ENCODE measurements at regions not wholly inside any gene's neighbourhood (a gene's known extent, or its start where the extent isn't known, plus 50 kb on each side); places are given as distances from the start of the nearest gene placed in this dataset.
"Not testable (repeated sequence)": the region's sequence is repeated elsewhere in the genome, so short reads cannot be mapped to it uniquely, and the experiment has no call there.

GRCh38 chr9:86486891-86487837, 133.0 kb upstream of the TUT7 start:
- no peaks in the 10 kb centered on the region for H3K9me3 ChIP-seq
- DNase-seq = no peak
- no peaks in the 10 kb centered on the region for H3K36me3 ChIP-seq
- no peaks in the 10 kb centered on the region for H3K27me3 ChIP-seq
- no peak overlapping the region for H3K4me3 ChIP-seq

GRCh38 chr9:86485359-86485758, 131.1 kb upstream of the TUT7 start:
- no peak for DNase-seq
- Histone ChIP-seq H3K9me3 (no peaks in the 10 kb centered on the region), H3K36me3 (no peaks in the 10 kb centered on the region), H3K27me3 (no peaks in the 10 kb centered on the region), H3K4me3 (no peak overlapping the region)

- no peak overlapping the region for H3K4me3 ChIP-seq
- no peak for DNase-seq
- no peaks in the 10 kb centered on the region for H3K36me3 ChIP-seq
- no peaks in the 10 kb centered on the region for H3K9me3 ChIP-seq
- H3K27me3 ChIP-seq = no peaks in the 10 kb centered on the region
Observed at GRCh38 chr9:86483496-86483895, 129.3 kb upstream of the TUT7 start.

DNA sequence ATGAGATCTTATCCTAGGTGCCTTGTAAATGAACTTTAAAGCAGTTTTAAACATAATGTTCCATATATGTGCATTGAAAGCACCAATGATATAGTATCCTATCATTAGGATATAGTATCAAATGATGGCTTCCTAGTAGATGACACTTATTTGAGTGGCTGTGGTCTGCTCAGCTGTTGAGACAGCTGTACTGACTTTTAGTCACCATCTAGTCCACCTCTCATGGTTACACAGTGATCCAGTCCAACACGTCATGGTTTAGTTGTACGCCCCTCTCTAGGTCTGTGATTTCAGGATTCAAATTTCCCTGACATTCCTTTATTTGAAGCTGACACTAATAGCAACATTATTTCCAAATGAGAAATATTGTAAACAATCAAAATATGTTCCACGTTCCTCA, 127.3 kb upstream of the TUT7 start:
- no peaks in the 10 kb centered on the region for H3K9me3 ChIP-seq
- no peaks in the 10 kb centered on the region for H3K36me3 ChIP-seq
- no peak overlapping the region for H3K4me3 ChIP-seq
- no peaks in the 10 kb centered on the region; the same call in 1 of the 2 replicates for H3K27me3 ChIP-seq
- DNase-seq = no peak

- not testable (repeated sequence) for H3K4me3 ChIP-seq, DNase-seq, H3K27me3 ChIP-seq, H3K9me3 ChIP-seq, H3K36me3 ChIP-seq
Observed at GRCh38 chr9:86475255-86475654, 121.0 kb upstream of the TUT7 start.

GRCh38 chr9:86471171-86471815, 117.1 kb upstream of the TUT7 start:
- Histone ChIP-seq H3K36me3 (no peaks in the 10 kb centered on the region), H3K4me3 (no peak overlapping the region), H3K9me3 (no peaks in the 10 kb centered on the region), H3K27me3 (no peaks in the 10 kb centered on the region)
- DNase-seq = no peak

DNA sequence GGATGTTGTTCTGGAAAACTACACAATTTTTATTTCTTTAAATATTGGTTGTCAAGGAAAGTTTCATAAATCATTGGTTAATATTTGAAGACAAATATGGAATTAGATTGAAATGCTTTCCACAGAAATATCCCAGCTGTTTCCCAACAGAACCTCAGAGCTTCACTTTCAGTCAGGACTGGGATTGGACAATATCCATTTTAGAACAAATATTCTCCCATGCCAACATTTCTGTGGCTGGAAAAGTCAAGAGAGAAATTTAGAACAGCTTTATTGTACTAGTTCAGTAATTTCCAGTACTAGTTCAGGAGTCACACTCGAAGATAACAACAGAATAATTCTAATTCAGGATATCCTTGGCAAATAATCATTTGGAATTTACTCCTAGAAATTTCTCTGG, 116.1 kb upstream of the TUT7 start:
- Histone ChIP-seq H3K9me3 (no peaks in the 10 kb centered on the region), H3K4me3 (no peak overlapping the region), H3K27me3 (no peaks in the 10 kb centered on the region), H3K36me3 (no peaks in the 10 kb centered on the region)
- no peak for DNase-seq

DNA sequence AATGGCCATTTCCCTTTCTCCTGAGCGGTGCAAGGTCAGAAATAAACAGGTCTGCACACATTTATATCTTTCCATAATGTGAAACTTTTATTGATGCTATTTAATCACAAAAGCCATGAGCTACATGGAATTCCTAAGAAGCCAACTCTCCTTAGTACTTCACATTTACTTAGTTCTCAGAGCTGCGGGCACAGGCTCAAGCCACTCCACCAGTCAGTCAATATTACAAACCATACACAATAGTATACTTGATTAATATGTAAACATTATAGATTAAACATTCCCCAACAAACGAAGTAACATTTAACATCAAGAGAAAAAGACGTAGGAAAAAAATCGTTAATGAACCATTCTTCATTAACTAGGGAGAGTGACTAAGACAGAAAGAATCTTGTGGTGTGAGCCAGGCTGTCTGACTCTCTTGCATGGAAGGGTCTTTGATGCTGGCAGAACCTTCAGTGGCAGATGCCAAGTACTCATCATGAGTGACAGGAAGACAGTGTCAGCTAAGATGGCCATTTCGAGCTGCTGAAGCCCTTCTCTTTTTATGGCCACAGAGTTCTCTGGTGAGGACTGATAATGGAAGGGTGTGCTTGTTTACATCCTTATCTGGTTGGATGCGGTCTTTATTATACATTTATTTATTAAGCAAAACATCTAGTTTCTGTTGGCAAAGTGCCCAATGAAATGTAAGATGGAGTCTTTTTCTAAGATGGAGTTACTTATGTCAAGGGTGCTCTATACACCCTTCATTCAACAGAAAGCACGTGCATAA, 115.5 kb upstream of the TUT7 start:
- no peak for DNase-seq
- H3K9me3 ChIP-seq = no peaks in the 10 kb centered on the region
- no peak overlapping the region for H3K4me3 ChIP-seq
- no peaks in the 10 kb centered on the region for H3K27me3 ChIP-seq
- no peaks in the 10 kb centered on the region for H3K36me3 ChIP-seq

GRCh38 chr9:86464242-86464641, 110.0 kb upstream of the TUT7 start:
- no peaks in the 10 kb centered on the region for H3K9me3 ChIP-seq
- H3K4me3 ChIP-seq = no peak overlapping the region
- peak; percentile 21 for DNase-seq
- H3K36me3 ChIP-seq = no peaks in the 10 kb centered on the region
- no peaks in the 10 kb centered on the region for H3K27me3 ChIP-seq

- no peaks in the 10 kb centered on the region for H3K9me3 ChIP-seq
- H3K27me3 ChIP-seq = no peaks in the 10 kb centered on the region
- DNase-seq = no peak
- no peak overlapping the region for H3K4me3 ChIP-seq
- H3K36me3 ChIP-seq = no peaks in the 10 kb centered on the region
Observed at GRCh38 chr9:86460216-86461002, 106.2 kb upstream of the TUT7 start.

DNA sequence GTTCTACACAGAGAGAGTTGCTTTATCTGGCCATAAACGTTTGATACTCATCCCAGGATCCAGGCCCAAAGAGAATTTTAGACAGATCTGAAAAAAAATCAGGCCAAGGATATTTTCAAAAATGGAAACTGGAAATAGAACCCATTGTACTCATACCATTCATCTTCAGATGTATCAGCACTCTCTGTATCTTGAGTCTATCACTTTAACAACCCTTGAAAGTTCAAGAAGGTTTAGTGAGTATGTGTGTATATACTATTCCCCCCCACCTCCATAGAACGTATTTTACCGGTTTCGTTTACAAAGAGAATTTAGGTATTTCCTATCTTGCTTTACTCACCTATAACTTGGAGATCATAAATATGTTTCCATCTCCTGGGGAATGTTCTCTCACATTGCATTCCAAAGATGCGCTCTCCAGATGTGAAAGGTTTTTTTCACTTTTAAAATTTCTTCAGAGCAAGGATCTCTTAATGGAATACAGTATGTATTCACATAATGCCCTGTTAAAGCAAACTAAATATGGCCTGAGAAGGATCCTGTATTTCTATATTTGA, 105.5 kb upstream of the TUT7 start:
- no peaks in the 10 kb centered on the region for H3K36me3 ChIP-seq
- no peak overlapping the region for H3K4me3 ChIP-seq
- no peaks in the 10 kb centered on the region for H3K27me3 ChIP-seq
- H3K9me3 ChIP-seq = no peaks in the 10 kb centered on the region
- no peak for DNase-seq

DNA sequence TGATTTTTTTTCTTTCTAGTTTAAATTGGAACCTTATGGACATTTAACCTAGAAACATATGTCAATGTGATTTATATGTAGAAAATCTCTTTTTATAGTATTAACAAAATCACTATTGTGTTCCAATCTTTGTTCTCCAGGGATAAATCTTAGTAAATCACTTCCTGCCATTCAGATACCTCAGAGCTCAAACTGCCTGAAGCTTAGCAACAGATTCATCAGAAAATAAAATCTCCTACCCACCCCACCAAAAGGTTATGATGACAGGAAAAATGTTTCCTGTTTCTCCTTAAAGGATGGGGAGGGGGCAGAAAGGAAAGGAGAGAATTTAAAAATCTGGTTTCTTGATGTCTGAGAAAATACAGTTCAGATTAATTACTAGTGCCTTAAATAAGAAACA, 105.0 kb upstream of the TUT7 start:
- Histone ChIP-seq H3K4me3 (no peak overlapping the region), H3K36me3 (no peaks in the 10 kb centered on the region), H3K27me3 (no peaks in the 10 kb centered on the region), H3K9me3 (no peaks in the 10 kb centered on the region)
- DNase-seq = no peak

- H3K4me3 ChIP-seq = no peak overlapping the region
- H3K36me3 ChIP-seq = no peaks in the 10 kb centered on the region
- no peaks in the 10 kb centered on the region for H3K9me3 ChIP-seq
- no peak for DNase-seq
- H3K27me3 ChIP-seq = no peaks in the 10 kb centered on the region
Observed at GRCh38 chr9:86458191-86458855, 104.1 kb upstream of the TUT7 start.

DNA sequence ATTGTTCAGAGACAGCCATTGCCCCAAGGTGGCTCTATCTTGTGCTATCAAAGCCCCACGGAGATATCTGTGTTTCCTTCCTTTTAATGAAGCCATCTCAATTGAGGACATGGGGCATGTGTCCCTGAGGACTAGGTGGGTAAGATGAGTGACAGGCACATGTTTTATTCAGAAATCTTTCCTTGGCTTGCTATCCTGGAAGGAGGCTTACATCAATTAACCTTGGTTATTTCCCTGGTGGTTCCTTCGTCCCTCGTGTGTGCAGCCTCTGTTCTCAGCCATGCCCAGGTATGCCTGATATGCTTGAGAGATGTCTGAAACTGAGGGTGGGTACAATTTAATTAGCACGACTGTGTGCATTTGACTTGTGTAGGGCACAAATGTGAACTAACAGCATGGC, 102.2 kb upstream of the TUT7 start:
- Histone ChIP-seq H3K4me3 (no peak overlapping the region), H3K36me3 (no peaks in the 10 kb centered on the region), H3K9me3 (no peaks in the 10 kb centered on the region), H3K27me3 (no peaks in the 10 kb centered on the region)
- no peak for DNase-seq

DNA sequence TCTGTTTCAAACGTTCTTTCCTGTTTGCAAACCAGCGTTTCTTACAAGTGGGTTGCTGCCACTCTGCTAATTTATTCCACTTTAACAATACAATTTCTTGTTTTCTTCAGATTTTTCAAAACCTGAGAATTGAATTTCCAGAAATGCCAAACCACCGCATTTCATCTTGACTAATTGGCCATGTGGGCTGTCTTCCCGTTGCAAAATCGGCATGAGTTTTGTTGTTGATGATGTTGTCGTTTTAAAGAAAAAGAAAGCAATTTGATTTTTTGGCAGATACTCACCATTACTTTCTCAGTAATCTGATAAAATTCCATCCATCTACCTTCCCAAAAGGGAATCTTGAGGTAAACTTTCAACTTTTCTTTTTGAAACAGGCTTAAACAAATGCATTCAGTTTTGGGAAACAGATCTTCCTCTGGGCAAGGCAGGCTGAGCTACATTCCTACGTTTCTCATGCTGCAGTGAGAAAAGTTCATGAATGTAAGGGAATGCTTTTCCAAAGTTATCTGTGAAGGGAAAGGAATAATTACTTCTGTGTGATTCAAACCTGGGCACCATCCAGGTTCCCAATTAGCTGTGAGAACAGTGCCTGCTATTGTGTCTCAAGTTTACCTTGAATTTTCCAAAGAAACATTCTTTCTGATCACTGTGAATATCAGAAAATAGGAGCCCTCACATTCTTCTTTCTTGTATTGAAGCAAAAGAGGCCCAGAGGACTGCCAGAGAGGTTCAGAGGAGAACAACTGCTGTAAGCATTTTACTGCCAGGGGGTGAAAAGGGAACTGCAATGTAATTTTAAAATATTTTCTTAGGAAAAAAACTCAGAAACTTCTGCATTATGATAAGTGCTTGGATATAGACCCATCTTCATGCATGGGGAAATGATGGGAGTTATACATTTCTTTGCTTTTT, 100.7 kb upstream of the TUT7 start:
- DNase-seq = no peak
- no peaks in the 10 kb centered on the region for H3K27me3 ChIP-seq
- H3K4me3 ChIP-seq = peak overlapping the region; percentile 25
- H3K36me3 ChIP-seq = no peaks in the 10 kb centered on the region
- H3K9me3 ChIP-seq = 0 out of 2 replicates have a peak, but pooled peaks cover 2% of the 10 kb centered on the region
